Tibial nerve (tissue), 4 donors: ENCODE measurements at regions not wholly inside any gene's neighbourhood (a gene's known extent, or its start where the extent isn't known, plus 50 kb on each side); places are given as distances from the start of the nearest gene placed in this dataset.

Experiments used
- DNase-seq, 2 donors: peaks; one replicate each; pipeline ENCODE4 v3.0.0-alpha.2; 2019; ENCODE audit warnings: low spot score in 2 of 2
- H3K27ac ChIP-seq, 4 donors: fragments of 200-600 bp; sonication (generic) in 3 of 4; one replicate each; pipeline ENCODE4 v1.5.1; 2017 to 2019; ENCODE audit warnings: mild to moderate bottlenecking in 1 of 4
- H3K27me3 ChIP-seq, 2 donors: fragments of 200-600 bp; sonication (generic) in 1 of 2; one replicate each; pipeline versions ENCODE4 v1.5.1 to v1.6.0; 2017 to 2019
- H3K36me3 ChIP-seq, 3 donors: fragments of 200-600 bp; sonication (generic); one replicate each; pipeline ENCODE4 v1.5.1; 2018 to 2019
- H3K4me1 ChIP-seq, 4 donors: fragments of 200-600 bp; sonication (generic) in 3 of 4; one replicate each; pipeline ENCODE4 v1.5.1; 2017 to 2019
- H3K4me3 ChIP-seq, 4 donors: fragments of 200-600 bp; sonication (generic) in 3 of 4; one replicate each; pipeline ENCODE4 v1.5.1; 2017 to 2019; ENCODE audit warnings: mild to moderate bottlenecking in 1 of 4, moderate library complexity in 1 of 4
- H3K9me3 ChIP-seq, 4 donors: fragments of 200-600 bp; sonication (generic) in 3 of 4; one replicate each; pipeline ENCODE4 v1.5.1; 2017 to 2019
- EP300 ChIP-seq, 2 donors: sonication (generic); formaldehyde crosslinking; IDR thresholded peaks; one replicate each; pipeline ENCODE4 v1.6.1; 2017; ENCODE audit warnings: antibody characterized with exemption in 2 of 2, mild to moderate bottlenecking in 1 of 2
- POLR2A ChIP-seq, 2 donors: fragments of 450-650 bp; IDR thresholded peaks; one replicate each; pipeline ENCODE4 v1.6.1; 2017; ENCODE audit warnings: antibody characterized with exemption in 2 of 2, mild to moderate bottlenecking in 2 of 2, moderate library complexity in 2 of 2
- WGBS, 2 donors: methylation state at CpG; one replicate each; pipeline ENCODE4 v1.1.5; 2018; 5-methylcytosine and 5-hydroxymethylcytosine counted together
- TF ChIP-seq, protein P1 (sequence below), 5 experiments: fragments of 200-600 bp in 3 of 5; fragments of 450-650 bp in 2 of 5; sonication (generic) in 3 of 5; IDR thresholded peaks; one replicate each; pipeline ENCODE4 v1.5.1; 2016 to 2019; ENCODE audit warnings: antibody characterized with exemption in 5 of 5, mild to moderate bottlenecking in 3 of 5, moderate library complexity in 2 of 5

- H3K4me3 ChIP-seq = no peak overlapping the region
- TF ChIP-seq POLR2A (IDR thresholded peaks at IDR 0.05) (no peak), EP300 (IDR thresholded peaks at IDR 0.05) (no peak)
- TF ChIP-seq, protein P1, sequence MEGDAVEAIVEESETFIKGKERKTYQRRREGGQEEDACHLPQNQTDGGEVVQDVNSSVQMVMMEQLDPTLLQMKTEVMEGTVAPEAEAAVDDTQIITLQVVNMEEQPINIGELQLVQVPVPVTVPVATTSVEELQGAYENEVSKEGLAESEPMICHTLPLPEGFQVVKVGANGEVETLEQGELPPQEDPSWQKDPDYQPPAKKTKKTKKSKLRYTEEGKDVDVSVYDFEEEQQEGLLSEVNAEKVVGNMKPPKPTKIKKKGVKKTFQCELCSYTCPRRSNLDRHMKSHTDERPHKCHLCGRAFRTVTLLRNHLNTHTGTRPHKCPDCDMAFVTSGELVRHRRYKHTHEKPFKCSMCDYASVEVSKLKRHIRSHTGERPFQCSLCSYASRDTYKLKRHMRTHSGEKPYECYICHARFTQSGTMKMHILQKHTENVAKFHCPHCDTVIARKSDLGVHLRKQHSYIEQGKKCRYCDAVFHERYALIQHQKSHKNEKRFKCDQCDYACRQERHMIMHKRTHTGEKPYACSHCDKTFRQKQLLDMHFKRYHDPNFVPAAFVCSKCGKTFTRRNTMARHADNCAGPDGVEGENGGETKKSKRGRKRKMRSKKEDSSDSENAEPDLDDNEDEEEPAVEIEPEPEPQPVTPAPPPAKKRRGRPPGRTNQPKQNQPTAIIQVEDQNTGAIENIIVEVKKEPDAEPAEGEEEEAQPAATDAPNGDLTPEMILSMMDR (IDR thresholded peaks at IDR 0.05) = no peak
- no peak overlapping the region for H3K27ac ChIP-seq
- 90 to 92% methylated on average over 1 of the region's 1 CpG for WGBS, 2 donors
- peaks cover 0 to 26% (median 17%) of the 10 kb centered on the region in 4 donors for H3K4me1 ChIP-seq
- H3K9me3 ChIP-seq = peaks cover 0 to 4% (median 0%) of the 10 kb centered on the region in 4 donors
- H3K36me3 ChIP-seq = no peaks in the 10 kb centered on the region
- no peaks in the 10 kb centered on the region for H3K27me3 ChIP-seq
- no peak for DNase-seq
These were observed 214.9 kb upstream of the RAB4A start for GRCh38 chr1:229056046-229056445.

DNA sequence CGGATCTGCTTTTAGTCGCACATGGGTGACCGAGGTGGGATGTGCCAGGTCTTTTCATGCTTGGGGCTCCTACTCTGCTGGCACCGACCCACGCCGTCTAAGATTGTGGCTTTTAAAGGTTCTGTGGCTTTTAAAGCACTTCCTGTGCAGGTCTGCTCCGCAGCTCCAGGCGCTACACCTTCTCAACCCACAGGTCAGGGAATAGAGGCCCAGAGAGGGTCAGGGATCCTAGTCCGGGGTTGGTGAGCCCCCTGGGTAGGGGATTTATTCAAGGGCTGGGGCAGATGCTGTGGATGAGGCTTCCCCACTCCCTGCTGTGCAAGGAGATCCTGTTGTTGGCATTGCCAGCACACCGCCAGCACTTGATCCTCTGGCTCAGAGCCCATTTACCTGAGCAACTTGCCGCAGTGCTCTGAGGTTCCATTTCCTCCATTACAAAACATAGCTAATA is 212.8 kb upstream of the RAB4A start:
- 80 to 86% methylated on average over 11 of the region's 11 CpGs for WGBS, 2 donors
- Histone ChIP-seq H3K9me3 (no peaks in the 10 kb centered on the region), H3K4me1 (peaks cover 0 to 33% (median 17%) of the 10 kb centered on the region in 4 donors), H3K27me3 (no peaks in the 10 kb centered on the region), H3K27ac (peak overlapping the region in 1 of 4 donors; percentile 18), H3K4me3 (no peak overlapping the region), H3K36me3 (no peaks in the 10 kb centered on the region)
- DNase-seq = no peak
- TF ChIP-seq POLR2A (IDR thresholded peaks at IDR 0.05) (no peak), EP300 (IDR thresholded peaks at IDR 0.05) (no peak)
- TF ChIP-seq, protein P1 (IDR thresholded peaks at IDR 0.05) = no peak

GRCh38 chr1:229058729-229059128 is 212.2 kb upstream of the RAB4A start:
- TF ChIP-seq, protein P1 (IDR thresholded peaks at IDR 0.05) = no peak
- TF ChIP-seq EP300 (IDR thresholded peaks at IDR 0.05) (no peak), POLR2A (IDR thresholded peaks at IDR 0.05) (no peak)
- no peak for DNase-seq
- WGBS, 2 donors = 52 to 61% methylated on average over 10 of the region's 10 CpGs
- Histone ChIP-seq H3K27ac (peak overlapping the region in 1 of 4 donors; percentile 18), H3K4me1 (peaks cover 0 to 39% (median 17%) of the 10 kb centered on the region in 4 donors), H3K9me3 (no peaks in the 10 kb centered on the region), H3K27me3 (no peaks in the 10 kb centered on the region), H3K4me3 (no peak overlapping the region), H3K36me3 (no peaks in the 10 kb centered on the region)

DNA sequence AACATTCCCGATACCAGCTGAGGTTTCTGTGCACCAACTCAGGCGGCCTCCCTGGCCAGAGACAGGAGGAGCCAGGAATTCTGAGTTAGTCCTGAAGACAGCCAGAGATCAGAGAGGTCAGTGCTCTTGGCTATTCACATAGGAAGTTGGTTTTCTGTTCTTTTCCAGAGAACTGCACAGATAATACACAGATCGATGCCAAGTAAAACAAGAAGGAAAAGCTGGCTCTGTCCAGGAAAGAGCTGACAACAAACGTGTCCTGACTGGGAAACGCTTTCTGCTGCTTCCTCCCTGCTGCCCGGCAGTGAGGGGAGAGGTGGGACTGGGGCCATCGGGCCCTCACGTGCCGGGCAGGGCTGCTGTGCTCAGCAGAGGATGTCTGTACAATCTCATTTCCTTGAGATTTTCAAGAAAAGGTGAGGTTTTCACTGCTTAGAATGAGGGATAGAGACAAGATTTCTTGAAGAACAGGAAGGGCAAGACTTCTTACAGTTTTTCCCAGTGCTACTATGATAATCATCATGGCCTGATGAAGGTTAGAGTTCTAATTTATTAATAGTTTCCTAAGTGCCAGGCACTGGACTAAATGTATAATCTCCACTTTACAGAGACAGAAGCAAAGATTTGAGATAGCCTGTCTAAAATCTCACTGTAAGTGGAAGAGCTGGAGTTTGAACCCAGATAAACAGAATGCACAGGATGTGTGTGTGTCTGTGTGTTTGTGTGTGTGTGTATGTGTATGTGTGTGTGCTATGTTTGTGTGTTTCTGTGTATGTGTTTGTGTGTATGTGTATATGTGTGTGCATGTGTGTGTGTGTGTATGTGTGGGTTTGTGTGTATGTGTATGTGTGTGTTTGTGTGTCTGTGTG is 211.0 kb upstream of the RAB4A start:
- H3K36me3 ChIP-seq = no peaks in the 10 kb centered on the region
- no peak overlapping the region for H3K4me3 ChIP-seq
- H3K4me1 ChIP-seq = peaks cover 0 to 50% (median 17%) of the 10 kb centered on the region in 4 donors
- peak overlapping the region in 1 of 4 donors; percentile 25 for H3K27ac ChIP-seq
- peak in 1 of 2 donors; percentile 67 for DNase-seq
- TF ChIP-seq EP300 (IDR thresholded peaks at IDR 0.05) (peak; percentile 26 to 92), POLR2A (IDR thresholded peaks at IDR 0.05) (no peak)
- 13 to 16% methylated on average over 9 of the region's 9 CpGs for WGBS, 2 donors
- no peaks in the 10 kb centered on the region for H3K27me3 ChIP-seq
- H3K9me3 ChIP-seq = no peaks in the 10 kb centered on the region

DNA sequence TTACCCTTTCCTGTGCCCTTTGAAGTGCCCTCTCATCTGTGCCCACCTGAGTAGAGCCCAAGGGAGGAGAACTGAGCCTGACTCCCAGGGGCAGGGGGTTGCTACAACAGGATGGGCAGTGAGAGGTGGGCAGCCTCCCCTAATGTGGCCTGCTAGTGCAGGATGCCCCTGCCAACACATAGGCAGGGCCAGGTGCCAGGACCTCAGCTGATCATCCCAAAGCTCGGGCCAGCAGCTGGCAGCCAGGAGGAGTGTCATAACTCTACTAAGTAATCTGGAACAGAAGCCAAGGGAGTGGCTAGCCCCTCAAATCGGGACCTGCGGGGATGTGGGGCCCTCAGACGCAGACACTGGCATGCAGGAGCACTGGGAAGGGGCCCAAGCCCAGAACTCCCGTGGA is 208.8 kb upstream of the RAB4A start:
- no peaks in the 10 kb centered on the region for H3K9me3 ChIP-seq
- H3K36me3 ChIP-seq = no peaks in the 10 kb centered on the region
- H3K27ac ChIP-seq = no peak overlapping the region
- no peak for DNase-seq
- WGBS, 2 donors = 59 to 85% methylated on average over 5 of the region's 5 CpGs
- no peaks in the 10 kb centered on the region for H3K27me3 ChIP-seq
- TF ChIP-seq EP300 (IDR thresholded peaks at IDR 0.05) = no peak
- TF ChIP-seq, protein P1 (IDR thresholded peaks at IDR 0.05) = no peak
- TF ChIP-seq POLR2A (IDR thresholded peaks at IDR 0.05) = no peak
- peaks cover 0 to 50% (median 17%) of the 10 kb centered on the region in 4 donors for H3K4me1 ChIP-seq
- no peak overlapping the region for H3K4me3 ChIP-seq
